GM19395 (cell line): ENCODE measurements at regions not wholly inside any gene's neighbourhood (a gene's known extent, or its start where the extent isn't known, plus 50 kb on each side); places are given as distances from the start of the nearest gene placed in this dataset.
"Not testable (repeated sequence)": the region's sequence is repeated elsewhere in the genome, so short reads cannot be mapped to it uniquely, and the experiment has no call there.

Experiments
- ATAC-seq: cut with Tn5 transposase; IDR thresholded peaks from one replicate; pipeline ENCODE4 v1.9.1; 2021; ENCODE audit warnings: mild to moderate bottlenecking, moderate library complexity; ENCODE audit not compliant: unreplicated experiment

DNA sequence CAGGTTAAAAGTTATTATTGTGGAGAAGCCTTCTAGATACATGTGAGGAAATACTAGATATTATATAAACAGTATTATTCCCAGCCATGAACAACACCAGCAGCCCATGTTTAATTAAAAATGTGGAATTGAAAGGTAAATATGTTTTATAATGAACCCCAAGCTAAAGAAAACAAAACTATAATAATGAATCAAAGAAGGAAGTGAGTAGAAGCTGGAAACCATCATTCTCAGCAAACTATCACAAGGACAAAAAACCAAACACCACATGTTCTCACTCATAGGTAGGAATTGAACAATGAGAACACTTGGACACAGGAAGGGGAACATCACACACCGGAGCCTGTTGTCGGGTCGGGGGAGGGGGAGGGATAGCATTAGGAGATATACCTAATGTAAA is 167.6 kb upstream of the CXXC4 start:
- not testable (repeated sequence) for ATAC-seq

DNA sequence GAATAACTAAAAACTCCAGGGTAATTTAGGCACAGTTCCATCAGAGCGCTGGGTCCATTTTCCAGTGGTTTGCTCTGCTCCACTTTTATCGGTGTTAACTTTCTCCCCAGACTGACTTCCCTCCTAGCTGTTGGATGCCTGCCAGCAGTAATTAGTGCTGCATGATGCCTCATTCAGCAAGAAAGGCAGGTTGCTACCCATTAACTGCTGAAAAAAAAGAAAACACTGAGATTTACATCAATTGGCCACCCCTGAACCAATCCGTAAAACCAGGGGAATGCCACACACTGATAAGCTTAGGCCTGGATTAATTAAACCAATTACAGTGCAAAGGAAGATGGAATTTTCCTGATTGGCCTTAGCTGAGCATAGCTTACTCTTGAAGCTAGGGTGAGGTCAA is 182.4 kb upstream of the CXXC4 start:
- no peak for ATAC-seq

DNA sequence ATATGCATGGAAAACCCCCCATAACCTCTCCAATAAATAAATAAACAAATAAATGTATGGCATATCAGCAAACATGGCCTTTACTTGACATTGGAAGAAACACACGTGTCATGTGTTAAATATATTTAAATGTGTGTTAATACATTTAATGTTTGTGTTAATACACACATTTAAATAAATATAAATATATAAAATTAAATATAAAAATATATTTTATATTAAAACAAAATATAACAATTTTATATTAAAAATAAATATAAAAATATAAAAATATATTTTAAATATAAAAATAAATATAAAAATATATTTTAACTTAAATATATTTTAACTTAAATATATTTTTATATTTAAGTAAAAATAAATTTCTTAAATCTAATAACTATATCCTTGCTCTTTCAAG is 187.6 kb upstream of the CXXC4 start:
- ATAC-seq, result no peak

DNA sequence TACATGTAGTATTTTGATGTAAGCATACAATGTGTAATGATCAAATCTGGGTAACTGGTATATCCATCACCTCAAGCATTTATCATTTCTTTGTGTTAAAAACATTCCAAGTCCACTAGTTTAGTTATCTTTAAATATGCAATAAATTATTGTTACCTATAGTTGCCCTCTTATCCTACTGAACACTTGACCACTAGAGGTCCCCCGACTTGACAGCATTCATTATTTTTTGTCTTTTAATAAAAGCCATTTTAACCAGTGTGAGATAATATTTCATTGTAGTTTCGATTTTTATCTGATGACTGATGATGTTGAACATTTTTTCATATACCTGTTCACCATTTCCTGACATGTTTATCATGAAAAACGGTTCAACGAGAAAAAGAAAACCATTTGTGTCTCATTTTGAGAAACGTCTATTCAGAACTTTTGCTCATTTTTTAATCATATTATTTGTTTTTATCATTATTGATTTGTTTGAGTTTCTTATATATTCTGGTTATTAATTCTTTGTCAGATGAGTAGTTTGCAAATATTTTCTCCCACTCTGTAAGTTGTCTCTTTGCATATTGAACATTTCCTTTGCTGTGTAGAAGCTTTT is 199.0 kb upstream of the CXXC4 start:
- no peak for ATAC-seq

DNA sequence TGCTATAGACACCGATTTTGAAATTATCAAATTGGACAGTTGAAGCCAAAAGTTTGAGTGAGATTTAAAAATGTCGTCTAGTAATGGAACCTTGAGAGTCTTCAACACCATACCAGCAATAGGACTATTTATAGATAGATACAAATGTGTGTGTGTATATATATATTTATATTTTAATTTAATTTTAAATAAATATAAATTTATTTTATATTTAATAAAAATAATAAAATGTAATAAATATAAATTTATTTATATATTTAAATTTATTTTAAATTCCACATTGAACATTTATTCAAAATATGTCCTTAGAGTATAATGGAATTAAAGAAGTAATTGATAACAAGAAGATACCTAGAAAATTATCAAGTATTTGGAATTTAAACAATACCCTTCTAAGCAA is 221.9 kb upstream of the CXXC4 start:
- ATAC-seq, result no peak

DNA sequence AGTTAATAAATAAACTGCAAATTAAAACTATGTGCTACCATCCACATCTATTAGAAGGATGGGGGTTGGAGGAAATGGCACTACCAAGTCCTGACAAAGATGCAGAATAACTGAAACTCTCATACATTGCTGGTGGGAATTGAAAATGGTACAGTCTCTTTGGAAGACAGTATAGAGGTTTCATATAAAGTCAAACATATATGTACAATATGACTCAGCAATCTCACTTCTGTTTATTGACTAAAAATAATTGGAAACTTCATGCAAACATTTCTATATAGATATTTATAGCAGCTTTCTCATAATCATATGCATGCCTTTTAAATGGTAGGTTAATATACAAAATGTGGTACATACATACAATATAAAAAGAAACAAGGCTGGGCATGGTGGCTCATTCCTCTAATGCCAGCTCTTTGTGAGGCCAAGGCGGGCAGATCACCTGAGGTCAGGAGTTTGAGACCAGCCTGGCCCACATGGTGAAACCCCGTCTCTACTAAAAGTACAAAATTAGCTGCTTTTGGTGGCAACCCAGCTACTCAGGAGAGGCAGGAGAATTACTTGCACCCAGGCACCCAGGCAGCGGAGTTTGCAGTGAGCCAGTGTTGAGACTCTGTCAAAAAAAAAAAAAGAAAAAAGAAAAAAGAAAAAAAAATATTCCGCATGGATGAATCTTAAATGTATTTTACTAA is 225.0 kb upstream of the CXXC4 start:
- peak; percentile 100 for ATAC-seq

DNA sequence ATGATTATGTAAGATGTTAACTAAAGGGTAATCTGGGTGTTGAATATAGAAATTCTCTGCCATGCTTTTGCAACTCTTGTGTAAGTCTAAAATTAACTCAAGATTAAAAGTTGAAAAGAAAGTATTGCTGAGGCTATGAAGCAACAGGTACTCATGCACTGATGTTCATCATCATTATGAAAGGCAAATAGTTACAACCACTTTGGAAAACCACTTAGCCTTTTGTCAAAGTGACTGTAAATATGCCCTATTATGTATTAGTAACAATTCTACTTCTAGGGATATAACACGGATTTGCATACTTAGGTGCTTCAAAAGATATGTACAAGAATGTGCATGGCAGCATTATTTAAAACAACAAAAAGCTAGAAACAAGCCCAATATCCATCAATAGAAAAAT is 227.8 kb upstream of the CXXC4 start:
- ATAC-seq, result no peak

DNA sequence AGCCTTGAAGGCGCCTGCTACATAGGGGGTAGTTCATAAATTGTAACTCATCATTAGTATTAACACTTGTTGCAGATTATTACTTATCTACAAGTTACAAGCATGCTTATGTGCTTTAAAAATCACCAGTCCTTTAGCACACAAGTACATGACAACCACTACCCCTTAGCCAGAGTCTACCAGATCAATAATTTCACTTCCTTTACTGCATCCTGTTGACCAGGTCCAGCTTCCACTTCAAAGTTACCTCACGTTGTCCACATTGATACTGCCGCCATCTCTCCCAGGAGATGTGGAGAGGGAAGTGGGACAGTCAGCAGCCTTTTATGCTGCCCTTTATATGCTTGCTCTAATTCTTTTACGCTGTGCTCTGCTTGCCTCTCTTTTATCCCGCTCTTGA is 231.3 kb upstream of the CXXC4 start:
- ATAC-seq, result peak; percentile 64

DNA sequence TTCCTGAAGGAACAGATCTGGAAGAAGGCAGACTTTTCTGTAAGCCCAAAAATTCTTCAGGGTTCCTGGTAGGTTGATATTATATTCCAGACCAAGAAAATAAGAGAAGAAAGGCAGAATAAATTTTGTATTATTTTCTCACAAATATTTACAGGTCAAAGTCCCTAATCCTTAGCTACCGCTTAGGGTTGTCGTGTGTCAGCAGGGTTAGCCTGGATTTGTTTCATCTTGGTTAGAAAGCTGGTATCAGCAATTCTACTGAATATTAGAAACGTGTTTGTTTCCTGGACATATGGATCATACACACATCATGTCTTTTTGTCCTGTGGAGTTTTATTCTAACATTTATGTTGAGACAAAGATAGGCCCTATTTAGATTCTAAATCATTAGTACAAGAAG is 232.9 kb upstream of the CXXC4 start:
- no peak for ATAC-seq

DNA sequence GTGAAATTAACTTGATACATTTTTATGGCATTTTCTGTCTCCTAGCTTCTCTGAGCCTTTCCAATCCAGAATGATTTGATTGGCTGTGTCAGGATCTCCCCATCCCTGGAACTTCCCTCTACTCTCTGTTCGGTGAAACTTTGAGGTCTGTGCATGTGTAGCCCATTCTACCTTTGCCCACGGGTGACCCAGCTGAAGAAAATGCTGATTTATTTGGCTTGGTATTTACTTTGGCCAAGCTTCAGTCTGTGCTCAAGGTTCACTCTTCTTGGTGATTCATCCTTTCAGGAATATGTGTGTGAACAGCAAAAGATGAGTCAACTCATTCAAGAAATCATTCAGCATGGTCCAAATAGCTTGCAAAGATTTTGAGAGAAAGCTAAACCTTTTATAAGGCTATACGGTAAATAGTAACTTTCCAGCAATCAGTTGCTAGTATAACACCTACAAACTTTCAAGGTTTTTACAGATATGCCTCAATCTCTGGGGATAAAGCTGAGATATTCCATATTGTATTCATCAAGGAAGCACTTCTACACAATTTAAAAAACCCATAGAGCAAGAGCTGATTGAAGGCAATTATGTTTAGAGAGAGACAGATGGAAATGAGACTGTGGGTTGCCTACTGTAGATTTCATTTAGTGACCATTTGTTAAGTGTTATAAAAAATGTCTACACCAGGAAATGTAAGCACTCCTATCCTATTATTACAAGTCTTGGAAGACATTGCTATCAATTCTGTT is 233.9 kb upstream of the CXXC4 start:
- no peak for ATAC-seq

DNA sequence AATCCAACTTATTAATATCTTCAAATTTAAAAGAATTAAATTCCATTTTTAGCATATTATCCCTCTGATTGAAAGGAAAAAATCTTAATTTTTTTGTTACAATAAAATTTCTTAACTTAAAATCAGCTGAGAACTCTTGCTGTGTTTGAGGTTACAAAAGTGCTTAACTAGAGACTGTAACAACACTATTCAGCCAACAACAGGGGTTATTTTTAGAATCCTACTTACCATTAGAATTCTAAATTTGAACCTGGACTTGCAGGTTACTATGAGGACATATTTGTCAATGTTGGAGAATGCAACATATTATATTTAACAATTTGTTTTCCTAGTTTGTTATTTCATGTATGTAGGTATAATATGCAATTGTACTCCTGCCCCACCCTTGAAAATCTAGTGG is 238.1 kb upstream of the CXXC4 start:
- ATAC-seq, result no peak

DNA sequence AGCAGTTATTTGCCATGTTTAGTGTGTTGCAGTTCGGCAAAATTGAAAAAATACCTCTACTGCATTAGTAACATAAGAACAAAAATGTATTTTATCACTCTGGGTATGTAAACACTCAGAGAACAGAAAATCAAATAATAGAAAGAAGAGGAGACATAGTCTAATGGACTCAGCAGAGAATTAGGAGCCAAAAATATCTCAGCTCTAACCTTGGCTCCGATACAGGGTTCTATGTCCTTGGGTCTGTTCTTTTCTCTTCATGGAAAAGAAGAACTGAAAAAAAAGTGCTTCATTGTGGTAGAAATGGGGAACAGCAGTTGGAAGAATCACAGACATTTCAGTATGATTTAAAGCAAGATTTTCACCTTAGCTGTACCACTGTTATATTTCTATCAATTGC is 240.5 kb upstream of the CXXC4 start:
- ATAC-seq, result no peak

DNA sequence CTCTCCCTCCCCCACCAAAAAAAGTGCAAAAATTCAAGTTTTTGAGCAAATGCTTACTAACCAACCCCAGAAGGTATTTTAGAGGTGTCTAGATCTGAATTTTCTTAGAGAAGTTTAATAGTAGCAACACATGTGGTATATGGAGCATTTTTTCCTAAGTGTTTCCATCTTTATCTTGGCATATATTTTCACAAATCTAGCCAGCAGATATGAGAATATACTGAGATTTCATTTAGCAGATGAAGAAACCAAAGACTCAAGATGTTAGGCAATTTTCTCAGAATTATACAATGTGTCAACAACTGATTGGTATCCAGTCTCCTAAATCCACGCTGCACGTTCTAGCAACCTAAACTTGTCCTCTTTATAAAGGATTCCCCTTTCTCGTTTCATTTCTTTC is 245.5 kb upstream of the CXXC4 start:
- no peak for ATAC-seq

DNA sequence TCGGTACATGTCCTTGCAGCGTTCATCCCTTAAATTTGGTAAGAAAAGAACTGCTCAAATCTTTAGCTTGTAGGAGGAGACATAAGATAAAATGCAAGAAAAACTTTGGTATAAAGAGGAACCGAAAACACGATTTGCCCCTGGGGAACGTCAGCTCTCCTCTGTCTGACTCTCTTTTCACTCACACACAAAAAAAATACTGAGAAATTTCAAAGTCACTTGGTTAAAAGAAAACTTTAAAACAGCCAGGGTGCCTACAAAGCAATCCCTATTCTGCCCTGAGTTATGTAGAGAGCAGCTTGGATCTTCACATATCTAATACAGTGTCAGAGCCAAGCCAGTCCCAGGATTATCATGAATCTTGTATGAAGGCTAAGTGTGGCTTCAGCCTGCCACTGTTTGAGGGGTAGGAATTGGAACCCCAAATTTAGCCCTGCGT is 248.5 kb upstream of the CXXC4 start:
- peak; percentile 98 for ATAC-seq

DNA sequence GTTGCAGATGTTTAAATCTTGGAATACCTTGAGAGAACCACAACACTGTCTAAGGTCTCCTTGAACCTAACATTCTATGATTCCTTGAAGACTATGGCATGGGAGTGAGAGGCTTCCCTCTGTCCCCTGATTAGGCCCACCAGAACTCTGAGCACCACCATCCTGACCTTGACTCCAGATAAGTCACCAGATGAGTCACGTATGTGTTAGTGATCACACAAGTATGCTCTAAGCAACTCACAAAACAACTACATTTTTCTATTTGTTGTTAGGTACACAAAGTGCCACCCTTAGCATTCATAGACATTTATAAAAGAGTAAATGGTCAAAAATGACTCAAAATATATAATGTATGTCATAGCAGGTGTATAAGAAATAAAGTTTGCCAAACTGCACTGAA is 252.9 kb upstream of the CXXC4 start:
- ATAC-seq, result no peak

DNA sequence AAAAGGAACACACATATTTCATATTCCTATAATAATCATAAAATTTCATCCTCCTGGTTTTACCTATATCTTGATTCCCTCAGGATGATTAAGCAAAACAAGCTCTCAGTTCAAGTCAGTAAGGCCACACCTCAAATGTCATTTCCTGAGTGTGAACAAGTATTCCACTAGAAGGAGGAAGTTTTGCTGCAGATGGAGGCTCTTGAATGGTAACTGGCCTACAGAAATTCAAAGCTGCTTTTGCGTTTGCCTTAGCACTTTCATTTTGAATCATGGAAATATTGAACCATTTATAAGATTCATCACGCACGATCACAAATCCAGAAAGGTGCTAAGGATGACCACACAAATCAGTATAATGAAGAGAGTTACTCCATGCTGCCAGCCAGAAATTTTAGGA is 254.4 kb upstream of the CXXC4 start:
- ATAC-seq, result peak; percentile 38

DNA sequence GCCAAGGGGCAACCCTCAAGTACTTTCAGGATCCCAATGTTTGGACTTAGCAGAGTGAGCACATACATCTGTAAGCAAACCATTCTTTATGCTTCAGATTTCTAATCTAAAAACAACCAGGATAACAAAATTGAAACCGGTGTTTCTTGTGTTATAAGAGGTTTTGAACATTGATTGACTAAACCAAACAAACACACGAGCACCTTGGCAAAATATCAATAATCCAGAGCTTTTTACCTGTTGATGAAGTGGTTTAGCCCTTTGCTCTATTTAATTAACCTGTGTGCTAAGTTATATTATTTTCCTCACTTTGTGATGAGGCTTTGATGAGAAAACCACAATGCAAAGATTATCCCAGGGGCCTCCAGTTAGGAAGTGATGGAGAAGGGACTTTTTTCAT is 255.3 kb upstream of the CXXC4 start:
- ATAC-seq, result no peak

DNA sequence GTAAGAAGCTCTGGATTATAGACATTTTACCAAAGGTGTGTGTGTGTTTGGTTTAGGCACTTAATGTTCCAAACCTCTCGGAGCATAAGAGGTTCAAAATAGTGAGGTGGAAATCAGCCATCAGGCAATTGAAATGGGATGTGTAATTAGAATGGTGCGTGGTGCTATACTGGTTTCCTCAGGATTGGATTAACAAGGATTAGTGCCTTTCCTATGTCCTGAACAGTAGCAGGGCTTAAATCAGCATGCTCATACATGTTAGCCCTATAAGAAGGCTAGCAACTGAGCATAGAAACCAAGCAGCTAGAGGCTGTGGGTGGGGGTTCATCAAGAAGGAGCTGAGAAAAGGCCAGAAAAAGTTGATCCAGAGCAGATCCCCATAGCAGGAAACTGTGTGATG is 256.8 kb upstream of the CXXC4 start:
- ATAC-seq, result no peak

DNA sequence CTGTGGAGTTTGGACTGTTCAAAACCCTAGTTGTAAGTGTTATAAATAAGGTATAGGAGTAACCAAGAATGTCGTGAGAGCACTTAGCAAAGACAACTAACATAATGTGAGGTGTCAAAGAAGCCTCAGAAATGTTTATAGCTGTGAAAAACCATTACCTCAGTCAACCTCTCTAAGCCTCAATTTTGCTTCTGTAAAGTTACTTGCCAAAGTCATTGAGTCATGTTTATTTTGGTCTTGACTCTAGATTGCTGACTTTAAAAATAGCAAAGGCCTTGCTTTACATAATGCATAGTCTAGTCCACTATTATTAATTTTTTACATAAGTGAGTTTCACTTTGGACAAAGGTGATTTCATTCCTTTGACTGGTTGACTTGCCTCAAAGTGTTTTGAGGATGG is 257.6 kb upstream of the CXXC4 start:
- ATAC-seq, result peak; percentile 77

DNA sequence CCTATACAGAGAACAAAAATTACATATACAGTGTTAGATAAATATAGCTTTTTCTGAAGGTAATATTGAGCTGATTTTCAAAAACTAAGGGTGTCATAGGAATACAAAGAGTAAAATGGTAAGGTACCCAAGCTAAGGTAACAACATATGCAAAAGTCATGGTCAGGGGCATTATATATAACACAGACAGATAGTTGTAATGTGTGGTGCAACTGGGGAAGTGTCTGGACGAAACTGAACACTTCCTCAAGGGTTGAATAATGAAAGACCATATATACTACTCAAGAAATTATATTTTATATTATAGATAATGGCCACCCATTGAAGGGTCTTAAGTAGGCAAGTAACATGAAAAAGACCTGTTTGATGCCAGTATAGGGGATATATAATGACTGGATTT is 262.1 kb upstream of the CXXC4 start:
- no peak for ATAC-seq

DNA sequence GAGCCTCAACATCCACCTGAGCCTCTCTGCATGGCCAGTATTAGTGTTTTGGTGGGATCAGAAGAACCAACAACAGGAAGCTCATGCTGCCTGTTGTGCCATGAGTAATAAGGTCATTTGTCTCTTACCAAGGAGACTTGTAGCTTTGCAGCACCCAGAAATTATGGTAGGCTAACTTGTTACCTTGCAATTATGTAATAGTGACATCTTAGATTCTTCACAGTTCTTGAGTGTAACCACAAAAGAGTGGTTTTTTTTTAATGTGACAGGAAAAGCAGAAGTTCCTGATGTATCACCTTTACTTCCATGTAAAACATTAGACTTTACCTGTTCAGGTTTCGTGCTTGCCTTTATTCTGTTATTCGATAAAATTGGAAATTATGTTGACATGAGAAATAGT is 263.9 kb upstream of the CXXC4 start:
- ATAC-seq, result no peak

DNA sequence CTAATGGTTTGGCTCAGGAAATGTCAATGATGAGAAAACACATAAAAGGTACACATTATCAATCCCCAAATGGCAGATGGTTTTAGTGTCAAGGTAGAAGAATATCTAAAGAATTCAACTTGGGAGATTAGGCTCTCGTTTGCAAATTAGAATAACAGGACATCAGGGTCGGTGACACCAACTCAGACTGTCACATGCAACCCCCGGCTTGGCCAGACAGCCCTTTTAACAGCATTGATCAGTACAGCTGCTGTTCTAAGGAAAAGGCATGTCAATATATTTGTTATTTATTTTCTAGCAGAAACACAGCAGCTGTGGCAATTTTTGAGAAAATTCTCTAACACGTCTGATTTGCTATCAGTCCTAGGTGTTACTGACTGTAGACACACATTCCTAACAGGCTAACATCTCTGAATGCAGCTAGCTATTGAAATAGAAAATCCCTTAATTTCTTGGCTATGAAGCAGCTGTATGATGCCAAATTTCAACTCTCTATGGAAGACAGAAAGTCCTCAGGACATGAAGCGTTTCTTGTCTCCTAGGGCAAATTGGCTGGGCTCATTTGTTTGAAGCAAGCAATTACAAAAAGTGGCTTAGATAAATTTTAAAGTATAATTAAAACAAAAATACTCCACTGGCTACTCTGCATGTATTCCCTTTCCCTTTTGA is 269.0 kb upstream of the CXXC4 start:
- no peak for ATAC-seq
